GM23248 (cell line): ENCODE measurements at regions not wholly inside any gene's neighbourhood (a gene's known extent, or its start where the extent isn't known, plus 50 kb on each side); places are given as distances from the start of the nearest gene placed in this dataset.
"Not testable (repeated sequence)": the region's sequence is repeated elsewhere in the genome, so short reads cannot be mapped to it uniquely, and the experiment has no call there.

Source experiments
- EZH2 ChIP-seq: fragments of 200-600 bp; sonication (generic); IDR thresholded peaks from 2 replicates; pipeline ENCODE4 v1.6.1; 2018; ENCODE audit warnings: antibody characterized with exemption, mild to moderate bottlenecking; ENCODE audit not compliant: insufficient read depth, poor library complexity, severe bottlenecking
- EZH2phosphoT487 ChIP-seq: fragments of 200-600 bp; sonication (generic); IDR thresholded peaks from 2 replicates; pipeline ENCODE4 v1.6.1; 2018; ENCODE audit warnings: antibody characterized with exemption, moderate library complexity, mild to moderate bottlenecking, low read depth; ENCODE audit not compliant: insufficient read depth

DNA sequence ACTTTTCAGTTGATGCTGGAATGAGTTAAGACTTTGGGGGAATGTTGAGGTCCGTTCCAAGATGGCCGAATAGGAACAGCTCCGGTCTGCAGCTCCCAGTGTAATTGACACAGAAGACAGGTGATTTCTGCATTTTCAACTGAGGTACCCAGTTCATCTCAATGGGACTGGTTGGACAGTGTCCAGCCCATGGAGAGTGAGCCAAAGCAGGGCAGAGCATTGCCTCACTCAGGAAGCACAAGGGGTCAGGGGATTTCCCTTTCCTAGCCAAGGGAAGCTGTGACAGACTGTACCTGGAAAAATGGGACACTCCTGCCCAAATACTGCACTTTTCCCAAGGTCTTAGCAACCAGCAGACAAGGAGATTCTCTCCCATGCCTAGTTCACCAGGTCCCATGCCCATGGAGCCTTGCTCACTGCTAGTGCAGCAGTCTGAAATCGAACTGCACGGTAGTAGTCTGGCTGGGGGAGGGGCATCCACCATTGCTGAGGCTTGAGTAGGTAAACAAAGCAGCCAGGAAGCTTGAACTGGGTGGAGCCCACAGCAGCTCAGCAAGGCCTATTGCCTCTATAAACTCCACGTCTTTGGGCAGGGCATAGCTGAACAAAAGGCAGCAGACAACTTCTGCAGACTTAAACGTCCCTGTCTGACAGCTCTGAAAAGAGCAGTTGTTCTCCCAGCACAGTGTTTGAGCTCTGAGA is 231.0 kb downstream of the CHIC2 start:
- not testable (repeated sequence) for TF ChIP-seq EZH2, EZH2phosphoT487
